NCI-H2227 (cell line): ENCODE measurements at regions not wholly inside any gene's neighbourhood (a gene's known extent, or its start where the extent isn't known, plus 50 kb on each side); places are given as distances from the start of the nearest gene placed in this dataset.

ENCODE experiments used
- DNase-seq: peaks from one replicate; lab custom pipeline; 2025; ENCODE audit not compliant: unreplicated experiment; lab: John Stamatoyannopoulos, UW

GRCh38 chr10:111493024-111493625 lies 416.3 kb downstream of the ADRA2A start:
- no peak for DNase-seq

GRCh38 chr10:111498560-111498959 lies 421.7 kb downstream of the ADRA2A start:
- no peak for DNase-seq

DNA sequence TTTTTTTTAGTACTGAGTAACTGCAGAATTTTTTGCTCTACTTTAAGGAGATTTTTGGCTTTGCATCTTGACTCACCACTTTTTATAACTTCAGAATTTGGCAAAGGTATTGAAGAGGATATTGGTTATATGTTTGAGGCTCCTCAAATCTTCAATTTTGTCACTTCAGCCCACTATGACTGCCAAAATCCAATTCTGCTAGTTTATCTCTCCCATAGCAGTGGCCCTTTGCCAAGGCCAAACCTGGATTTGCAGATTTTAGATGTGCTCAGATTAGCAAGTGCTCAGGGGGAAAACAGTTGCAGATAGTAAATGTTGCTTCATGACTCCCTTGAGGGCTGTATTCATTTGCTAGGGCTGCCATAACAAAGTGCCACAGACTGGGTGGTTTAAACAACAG lies 427.5 kb downstream of the ADRA2A start:
- DNase-seq, result no peak

DNA sequence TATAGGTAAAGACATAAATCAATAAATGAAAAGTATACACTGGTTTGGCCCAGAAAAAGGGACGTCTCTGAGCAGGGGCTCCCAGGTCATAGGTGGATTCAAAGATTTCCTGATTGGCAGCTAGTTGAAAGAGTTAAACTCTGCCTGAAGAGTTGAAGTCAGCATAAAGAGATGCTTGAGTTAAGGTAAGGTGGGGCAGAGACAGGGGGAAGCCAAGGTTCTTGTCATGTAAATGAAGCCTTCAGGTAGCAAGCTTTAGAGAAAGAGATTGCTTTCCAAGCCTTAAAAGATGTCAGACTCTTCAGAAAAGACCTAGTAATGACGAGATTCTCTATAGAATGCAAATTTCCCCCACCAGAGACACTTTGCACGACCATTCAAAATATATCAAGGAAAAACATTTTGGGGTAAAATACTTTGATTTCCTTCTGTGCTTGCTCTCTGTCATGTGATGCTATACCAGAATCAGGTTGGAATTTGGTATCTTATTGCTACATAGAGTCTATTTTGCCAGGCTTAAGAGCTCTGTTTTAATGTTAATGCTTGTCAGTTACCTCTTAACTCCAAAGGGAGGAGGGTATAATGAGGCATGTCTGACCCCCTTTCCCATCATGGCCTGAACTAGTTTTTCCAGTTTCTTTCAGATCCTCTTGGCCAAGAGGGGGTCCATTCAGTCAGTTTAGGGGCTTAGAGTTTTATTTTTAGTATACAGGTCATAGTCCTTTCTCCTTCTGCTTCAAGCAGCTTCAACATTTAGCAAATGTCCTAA lies 429.6 kb downstream of the ADRA2A start:
- DNase-seq, result no peak

GRCh38 chr10:111511751-111512150 lies 434.9 kb downstream of the ADRA2A start:
- DNase-seq, result no peak

GRCh38 chr10:111515264-111515663 lies 438.4 kb downstream of the ADRA2A start:
- DNase-seq, result no peak

DNA sequence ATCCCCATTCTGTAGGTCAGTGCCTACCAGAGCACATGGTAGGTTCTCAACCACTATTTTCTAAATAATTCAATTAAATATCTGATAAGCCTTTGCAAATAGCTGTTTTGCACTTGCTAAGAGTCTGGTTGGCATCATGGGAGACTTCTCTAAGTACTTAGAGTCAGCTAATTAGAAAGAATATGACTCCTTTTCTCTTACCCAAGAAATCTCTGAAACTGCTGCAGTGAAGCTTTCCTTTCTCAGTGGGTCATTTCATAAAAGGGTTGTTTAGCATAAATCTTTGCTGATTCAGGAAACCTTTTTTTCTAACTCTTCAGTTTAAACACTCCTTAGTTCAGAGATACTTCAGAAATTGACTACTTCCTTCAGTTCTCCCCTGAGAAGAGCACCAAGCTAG lies 438.9 kb downstream of the ADRA2A start:
- DNase-seq, result no peak

DNA sequence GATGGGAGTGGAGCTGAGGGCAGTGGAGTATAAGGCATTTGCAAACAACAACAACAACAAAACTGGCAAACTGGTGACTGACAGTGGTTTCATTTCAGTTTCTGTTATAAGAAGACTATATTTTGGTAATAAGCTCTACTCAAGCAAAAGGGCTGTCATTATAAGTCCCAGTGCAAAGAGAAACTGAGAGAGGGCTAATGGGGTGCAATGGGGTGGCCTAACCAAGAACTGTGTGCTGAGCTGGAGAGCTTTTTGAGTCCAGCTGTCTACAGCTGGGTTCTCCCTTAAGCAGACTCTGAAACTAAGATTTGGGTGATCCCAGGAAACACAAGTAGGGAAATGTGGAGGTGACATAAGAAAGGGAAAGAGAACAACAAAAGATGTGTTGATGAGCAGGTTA lies 439.3 kb downstream of the ADRA2A start:
- no peak for DNase-seq

- no peak for DNase-seq
These were observed 445.3 kb downstream of the ADRA2A start for GRCh38 chr10:111522141-111522540.

- DNase-seq, result no peak
These were observed 445.7 kb downstream of the ADRA2A start for GRCh38 chr10:111522551-111522950.

DNA sequence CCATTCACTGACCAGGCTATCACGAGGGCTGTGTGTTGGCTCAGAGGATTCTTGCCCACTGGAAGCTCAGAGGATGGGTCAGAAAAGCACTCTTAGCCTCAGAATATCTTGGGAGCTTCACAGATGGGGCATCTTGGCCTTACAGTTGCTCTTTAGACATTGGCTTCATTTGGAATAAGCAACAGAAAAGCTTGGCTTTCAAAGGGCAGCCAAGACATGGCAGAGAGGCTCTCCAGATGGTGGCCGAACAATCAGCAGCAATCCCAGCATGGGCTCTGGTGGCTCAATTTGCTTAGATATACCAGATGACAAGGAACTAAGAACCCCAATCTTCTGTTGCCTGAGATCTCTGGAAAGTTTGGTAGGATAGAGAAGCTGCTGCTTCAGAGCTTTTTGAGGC lies 446.2 kb downstream of the ADRA2A start:
- no peak for DNase-seq

DNA sequence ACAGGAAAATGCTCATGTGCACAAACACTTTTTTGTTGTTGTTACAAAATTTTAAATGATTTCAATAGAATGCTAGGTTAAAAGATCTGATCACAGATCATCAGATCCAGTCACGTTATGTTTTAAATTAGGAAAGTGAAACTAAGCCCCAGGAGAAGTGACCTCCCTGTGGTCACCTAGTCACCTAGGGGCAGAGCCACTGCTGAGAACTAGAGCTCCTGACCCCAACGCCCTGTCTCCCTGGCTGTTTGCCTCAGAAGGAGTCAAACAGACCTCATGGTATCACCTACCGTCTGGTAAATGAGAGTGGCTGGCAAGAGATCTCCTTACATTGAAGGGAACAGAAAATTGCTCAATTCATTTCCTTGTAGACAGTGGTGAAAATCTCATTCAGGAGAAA lies 447.3 kb downstream of the ADRA2A start:
- DNase-seq, result no peak

GRCh38 chr10:111525696-111526095 lies 448.9 kb downstream of the ADRA2A start:
- DNase-seq, result no peak

DNA sequence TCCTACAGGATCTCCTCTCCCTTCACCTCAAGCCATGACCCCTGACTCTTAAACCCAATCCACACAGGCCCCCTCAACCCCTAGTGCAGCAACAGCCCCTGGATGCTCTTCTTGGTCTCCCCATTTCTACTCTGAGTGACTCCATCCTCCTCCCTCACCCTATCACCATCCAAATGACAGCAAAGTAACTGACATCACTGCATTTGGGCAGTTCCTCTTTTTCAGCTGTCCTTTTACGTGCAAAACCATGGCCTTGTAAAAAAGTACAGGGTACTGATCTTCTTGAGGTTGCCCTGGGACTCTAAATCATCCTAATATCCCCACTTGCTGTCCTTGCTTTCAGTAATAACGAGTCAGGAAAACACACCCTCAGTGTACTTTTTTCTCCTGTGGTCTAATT lies 454.9 kb downstream of the ADRA2A start:
- no peak for DNase-seq

DNA sequence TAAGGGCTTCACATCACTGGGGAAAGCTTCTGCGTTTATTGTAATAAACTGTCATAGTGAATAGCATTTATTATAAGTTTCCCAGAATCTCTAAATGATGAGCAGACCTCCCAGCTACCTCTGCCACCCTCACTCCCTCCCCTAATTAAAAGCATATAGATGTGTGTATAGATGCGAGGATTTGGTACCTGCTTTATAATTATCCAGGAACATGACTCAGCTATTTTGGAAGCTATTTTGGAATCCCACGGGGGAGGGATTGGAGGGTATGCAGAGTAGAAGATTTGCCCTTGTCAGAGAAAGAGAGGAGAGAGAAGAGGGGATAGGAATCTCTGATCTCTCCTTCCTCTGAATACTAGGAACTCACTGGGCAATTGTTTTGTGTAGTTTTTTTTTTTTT lies 455.3 kb downstream of the ADRA2A start:
- DNase-seq, result no peak

DNA sequence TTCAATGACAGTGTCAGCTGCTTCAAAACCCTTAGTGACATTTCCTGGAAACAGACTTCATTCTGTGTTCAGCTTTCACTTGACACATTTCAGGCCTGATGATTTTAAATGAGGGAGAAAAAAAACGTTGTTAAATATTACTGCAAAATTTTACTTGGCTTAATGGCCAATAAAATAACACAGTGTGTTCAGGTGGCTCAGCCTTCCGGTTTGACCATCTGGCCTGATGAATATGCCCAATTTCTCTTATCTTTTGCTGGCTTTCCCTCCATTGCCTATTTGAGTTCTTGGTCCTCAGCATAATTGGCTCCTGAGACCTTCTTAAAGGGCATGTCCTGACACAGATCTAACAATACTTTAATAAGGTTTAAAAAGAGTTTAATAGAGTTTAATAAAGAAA lies 462.4 kb downstream of the ADRA2A start:
- no peak for DNase-seq

DNA sequence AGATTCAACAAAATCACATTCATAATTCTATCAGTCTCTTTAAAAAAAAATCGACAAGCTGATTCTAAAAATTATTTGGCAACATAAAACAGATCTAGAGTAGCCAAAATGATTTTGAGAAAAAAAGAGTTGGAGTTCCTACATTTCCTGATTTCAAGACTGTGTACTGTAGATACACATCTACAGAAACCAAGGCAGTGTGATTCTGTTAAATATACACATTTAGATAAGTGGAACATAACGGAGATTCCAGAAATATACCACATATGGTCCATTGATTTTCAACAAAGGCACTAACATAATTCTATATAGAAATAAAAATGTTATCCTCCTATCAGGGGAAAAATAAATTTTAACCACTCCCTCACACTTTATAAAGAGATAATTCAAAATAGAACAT lies 467.0 kb downstream of the ADRA2A start:
- DNase-seq, result no peak

GRCh38 chr10:111545861-111546605 lies 469.2 kb downstream of the ADRA2A start:
- DNase-seq, result no peak

GRCh38 chr10:111548084-111548726 lies 471.4 kb downstream of the ADRA2A start:
- no peak for DNase-seq

GRCh38 chr10:111551001-111551400 lies 474.2 kb downstream of the ADRA2A start:
- DNase-seq, result no peak

DNA sequence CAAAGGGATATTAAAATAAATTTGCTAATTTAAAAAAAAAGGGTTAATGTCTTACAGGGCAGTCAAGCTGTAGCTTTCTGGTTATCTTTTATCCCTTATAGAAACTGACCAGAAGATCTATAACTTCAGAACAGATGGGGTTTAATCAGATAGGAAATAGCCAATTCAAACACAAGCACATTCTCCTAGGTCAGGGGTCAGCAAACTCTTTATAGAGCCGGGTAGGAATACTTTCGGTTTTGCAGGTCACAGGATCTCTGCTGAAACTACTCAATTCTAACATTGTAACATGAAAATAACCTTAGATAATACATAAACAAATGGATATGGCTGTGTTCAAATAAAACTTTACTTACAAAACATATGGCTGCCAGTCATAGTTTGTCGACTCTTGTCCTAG lies 479.8 kb downstream of the ADRA2A start:
- no peak for DNase-seq

DNA sequence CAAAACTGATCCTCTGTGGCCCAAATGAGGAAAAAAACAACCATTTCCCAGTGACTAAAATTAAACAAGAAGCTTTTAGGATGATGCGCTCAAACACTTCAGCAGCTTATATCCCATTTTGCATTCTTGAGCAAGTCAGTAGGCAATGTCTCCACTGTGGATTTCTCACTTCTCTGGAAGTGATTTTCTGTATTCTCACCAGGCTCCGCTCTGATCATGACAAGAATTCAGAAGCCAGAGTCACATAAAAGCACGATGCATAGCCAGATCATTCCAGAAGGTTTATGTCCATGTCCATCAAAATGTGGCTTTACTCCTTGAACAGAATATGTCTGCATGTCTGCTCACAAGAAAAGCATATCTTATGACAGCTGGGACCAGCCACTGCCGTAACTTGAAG lies 481.4 kb downstream of the ADRA2A start:
- no peak for DNase-seq
